ENCODE measurements at regions not wholly inside any gene's neighbourhood (a gene's known extent, or its start where the extent isn't known, plus 50 kb on each side); places are given as distances from the start of the nearest gene placed in this dataset.

- TF ChIP-seq, protein P1, sequence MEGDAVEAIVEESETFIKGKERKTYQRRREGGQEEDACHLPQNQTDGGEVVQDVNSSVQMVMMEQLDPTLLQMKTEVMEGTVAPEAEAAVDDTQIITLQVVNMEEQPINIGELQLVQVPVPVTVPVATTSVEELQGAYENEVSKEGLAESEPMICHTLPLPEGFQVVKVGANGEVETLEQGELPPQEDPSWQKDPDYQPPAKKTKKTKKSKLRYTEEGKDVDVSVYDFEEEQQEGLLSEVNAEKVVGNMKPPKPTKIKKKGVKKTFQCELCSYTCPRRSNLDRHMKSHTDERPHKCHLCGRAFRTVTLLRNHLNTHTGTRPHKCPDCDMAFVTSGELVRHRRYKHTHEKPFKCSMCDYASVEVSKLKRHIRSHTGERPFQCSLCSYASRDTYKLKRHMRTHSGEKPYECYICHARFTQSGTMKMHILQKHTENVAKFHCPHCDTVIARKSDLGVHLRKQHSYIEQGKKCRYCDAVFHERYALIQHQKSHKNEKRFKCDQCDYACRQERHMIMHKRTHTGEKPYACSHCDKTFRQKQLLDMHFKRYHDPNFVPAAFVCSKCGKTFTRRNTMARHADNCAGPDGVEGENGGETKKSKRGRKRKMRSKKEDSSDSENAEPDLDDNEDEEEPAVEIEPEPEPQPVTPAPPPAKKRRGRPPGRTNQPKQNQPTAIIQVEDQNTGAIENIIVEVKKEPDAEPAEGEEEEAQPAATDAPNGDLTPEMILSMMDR (IDR thresholded peaks at IDR 0.05 in 8 of 11, conservative IDR thresholded peaks at IDR 0.05 in 3 of 11): no peak
- TF ChIP-seq POLR2AphosphoS5 (IDR thresholded peaks at IDR 0.05): no peak
Measured at GRCh38 chr3:73885862-73886261, 261.1 kb upstream of the PDZRN3 start.
